22Rv1 (cell line): ENCODE measurements at regions not wholly inside any gene's neighbourhood (a gene's known extent, or its start where the extent isn't known, plus 50 kb on each side); places are given as distances from the start of the nearest gene placed in this dataset.

Experiments used
- ZFX ChIP-seq: fragments of 450-650 bp; IDR thresholded peaks from 2 replicates; pipeline ENCODE4 v1.6.1; 2017; ENCODE audit warnings: antibody characterized with exemption, borderline replicate concordance
- TF ChIP-seq, protein P1 (sequence below): fragments of 450-650 bp; IDR thresholded peaks from 2 replicates; pipeline ENCODE4 v1.5.1; 2017; ENCODE audit warnings: mild to moderate bottlenecking

DNA sequence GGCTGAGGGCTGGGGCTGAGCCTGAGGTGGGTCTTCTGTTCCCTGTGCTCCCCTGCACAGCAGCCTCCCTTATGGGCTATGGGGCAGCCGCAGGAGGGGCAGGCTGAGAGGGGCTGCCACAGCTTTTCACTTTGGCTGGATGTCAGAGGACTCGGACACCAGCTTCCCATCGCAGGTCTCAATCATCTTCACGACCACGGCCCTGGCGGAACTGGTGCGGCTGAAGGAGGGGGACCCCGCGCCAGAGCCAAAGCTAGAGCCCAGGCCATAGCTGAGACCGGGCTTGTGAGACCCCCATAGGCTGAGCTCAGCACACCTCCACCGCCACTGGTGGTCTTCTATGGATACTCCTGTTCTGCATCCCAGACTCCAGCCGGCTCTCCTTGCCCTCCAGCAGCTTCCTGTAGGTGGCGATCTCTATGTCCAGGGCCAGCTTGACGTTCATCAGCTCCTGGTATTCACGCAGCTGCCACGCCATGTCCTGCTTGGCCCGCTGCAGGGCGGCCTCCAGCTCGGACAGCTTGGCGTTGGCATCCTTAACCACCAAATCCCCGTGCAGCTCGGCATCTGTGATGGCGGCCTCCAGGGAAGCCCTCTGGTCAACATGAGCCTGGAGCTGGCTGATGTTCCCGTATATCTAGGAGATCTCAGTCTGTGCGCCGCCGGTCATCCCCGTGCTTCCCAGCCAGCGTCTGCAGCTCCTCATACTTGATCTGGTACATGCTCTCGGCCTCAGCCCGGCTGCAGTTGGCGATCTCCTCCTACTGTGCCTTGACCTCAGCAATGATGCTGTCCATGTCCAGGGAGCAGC lies 181.7 kb upstream of the SYNPR start:
- TF ChIP-seq, protein P1, sequence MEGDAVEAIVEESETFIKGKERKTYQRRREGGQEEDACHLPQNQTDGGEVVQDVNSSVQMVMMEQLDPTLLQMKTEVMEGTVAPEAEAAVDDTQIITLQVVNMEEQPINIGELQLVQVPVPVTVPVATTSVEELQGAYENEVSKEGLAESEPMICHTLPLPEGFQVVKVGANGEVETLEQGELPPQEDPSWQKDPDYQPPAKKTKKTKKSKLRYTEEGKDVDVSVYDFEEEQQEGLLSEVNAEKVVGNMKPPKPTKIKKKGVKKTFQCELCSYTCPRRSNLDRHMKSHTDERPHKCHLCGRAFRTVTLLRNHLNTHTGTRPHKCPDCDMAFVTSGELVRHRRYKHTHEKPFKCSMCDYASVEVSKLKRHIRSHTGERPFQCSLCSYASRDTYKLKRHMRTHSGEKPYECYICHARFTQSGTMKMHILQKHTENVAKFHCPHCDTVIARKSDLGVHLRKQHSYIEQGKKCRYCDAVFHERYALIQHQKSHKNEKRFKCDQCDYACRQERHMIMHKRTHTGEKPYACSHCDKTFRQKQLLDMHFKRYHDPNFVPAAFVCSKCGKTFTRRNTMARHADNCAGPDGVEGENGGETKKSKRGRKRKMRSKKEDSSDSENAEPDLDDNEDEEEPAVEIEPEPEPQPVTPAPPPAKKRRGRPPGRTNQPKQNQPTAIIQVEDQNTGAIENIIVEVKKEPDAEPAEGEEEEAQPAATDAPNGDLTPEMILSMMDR: peak; percentile 63
- no peak for TF ChIP-seq ZFX
